OCI-LY1 (cell line): ENCODE measurements at regions not wholly inside any gene's neighbourhood (a gene's known extent, or its start where the extent isn't known, plus 50 kb on each side); places are given as distances from the start of the nearest gene placed in this dataset.

Source experiments
- H2AFZ ChIP-seq: fragments of 200-600 bp; sonication (generic), shearing (Covaris generic); 2 replicates; pipeline ENCODE4 v1.6.0; 2014; ENCODE audit warnings: antibody characterized with exemption, mild to moderate bottlenecking, low read length
- H3F3A ChIP-seq: fragments of 200-600 bp; sonication (generic), shearing (Covaris generic); 2 replicates; pipeline ENCODE4 v1.6.0; 2014; ENCODE audit warnings: mild to moderate bottlenecking, antibody characterized with exemption, low read length, moderate library complexity; ENCODE audit not compliant: insufficient read depth
- H3K27ac ChIP-seq: fragments of 200-600 bp; sonication (generic); 2 replicates; pipeline ENCODE4 v1.5.1; 2014; ENCODE audit warnings: low read length, mixed run types, mild to moderate bottlenecking, low read depth; ENCODE audit not compliant: poor library complexity, severe bottlenecking
- H3K27me3 ChIP-seq: fragments of 200-600 bp; sonication (generic); 2 replicates; pipeline ENCODE4 v1.6.0; 2014; ENCODE audit warnings: antibody characterized with exemption, mild to moderate bottlenecking, low read length, moderate library complexity; ENCODE audit not compliant: insufficient read depth
- H3K36me3 ChIP-seq: fragments of 200-600 bp; sonication (generic); 2 replicates; pipeline ENCODE4 v1.6.1; 2014; ENCODE audit warnings: mild to moderate bottlenecking, antibody characterized with exemption, low read length, moderate library complexity, mixed read lengths; ENCODE audit not compliant: insufficient read depth
- H3K4me1 ChIP-seq: fragments of 200-600 bp; sonication (generic); 2 replicates; pipeline ENCODE4 v1.5.1; 2014; ENCODE audit warnings: mild to moderate bottlenecking, low read length, moderate library complexity; ENCODE audit not compliant: insufficient read depth, severe bottlenecking
- H3K4me2 ChIP-seq: fragments of 200-600 bp; sonication (generic), shearing (Covaris generic); 2 replicates; pipeline ENCODE4 v1.6.1; 2014; ENCODE audit warnings: low read length
- H3K4me3 ChIP-seq: fragments of 200-600 bp; sonication (generic); 2 replicates; pipeline ENCODE4 v1.5.1; 2014; ENCODE audit warnings: low read length, low read depth, mild to moderate bottlenecking, mixed read lengths; ENCODE audit not compliant: poor library complexity, severe bottlenecking
- H3K79me2 ChIP-seq: fragments of 200-600 bp; shearing (Covaris generic); 2 replicates; pipeline ENCODE4 v1.6.1; 2016; ENCODE audit warnings: mixed run types, low read length, mixed read lengths; ENCODE audit not compliant: insufficient read depth
- H3K9ac ChIP-seq: fragments of 200-600 bp; sonication (generic), shearing (Covaris generic); 2 replicates; pipeline ENCODE4 v1.6.1; 2014; ENCODE audit warnings: mild to moderate bottlenecking, low read length, mixed read lengths
- H3K9me2 ChIP-seq: fragments of 200-600 bp; sonication (generic), shearing (Covaris generic); 2 replicates; pipeline ENCODE4 v1.6.1; 2014; ENCODE audit warnings: low read depth, mild to moderate bottlenecking, low read length, mixed read lengths
- H3K9me3 ChIP-seq: fragments of 200-600 bp; shearing (Covaris generic); 2 replicates; pipeline ENCODE4 v1.6.1; 2014; ENCODE audit warnings: low read length, mixed read lengths
- H4K20me1 ChIP-seq: fragments of 200-600 bp; sonication (generic), shearing (Covaris generic); 2 replicates; pipeline ENCODE4 v1.6.0; 2016; ENCODE audit warnings: mild to moderate bottlenecking, low read length; ENCODE audit not compliant: insufficient read depth
- EZH2 ChIP-seq: fragments of 200-600 bp; sonication (generic), shearing (Covaris generic); IDR thresholded peaks from 2 replicates; pipeline ENCODE4 v1.8.0; 2017; ENCODE audit warnings: borderline replicate concordance, mixed run types, mild to moderate bottlenecking, antibody characterized with exemption, low read length, moderate library complexity, mixed read lengths
- TF ChIP-seq, protein P1 (sequence below): fragments of 200-600 bp; sonication (generic), shearing (Covaris generic); IDR thresholded peaks from 2 replicates; pipeline ENCODE4 v1.5.1; 2017; ENCODE audit warnings: mild to moderate bottlenecking, antibody characterized with exemption, low read length, moderate library complexity, mixed read lengths

DNA sequence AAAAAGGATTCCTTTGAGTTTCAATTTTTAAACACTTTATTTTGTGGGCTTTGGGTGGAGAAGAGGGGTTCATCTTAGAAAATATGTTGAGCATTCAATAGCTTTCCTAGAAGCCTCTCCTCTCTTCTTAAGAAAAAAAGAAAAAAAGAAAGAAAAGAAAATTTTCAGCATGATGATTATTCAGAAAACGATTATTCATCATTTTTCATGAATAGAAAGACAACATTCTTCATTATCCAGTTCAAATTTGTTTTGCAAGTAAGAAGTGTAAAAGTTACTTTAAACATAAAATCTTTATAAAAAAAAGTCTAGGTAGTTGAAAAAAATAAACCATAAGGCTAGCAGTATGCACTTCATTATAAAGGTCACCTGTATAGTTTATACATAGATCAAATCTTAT is 636.5 kb downstream of the IRX1 start:
- H3K36me3 ChIP-seq, result no peaks in the 10 kb centered on the region
- no peak overlapping the region for H3K4me3 ChIP-seq
- H4K20me1 ChIP-seq, result no peaks in the 10 kb centered on the region
- H2AFZ ChIP-seq, result no peak overlapping the region
- no peaks in the 10 kb centered on the region for H3K9me2 ChIP-seq
- H3K79me2 ChIP-seq, result no peaks in the 10 kb centered on the region
- 0 out of 2 replicates have a peak, but pooled peaks cover 3% of the 10 kb centered on the region for H3K9me3 ChIP-seq
- no peak overlapping the region for H3K9ac ChIP-seq
- H3K4me1 ChIP-seq, result no peaks in the 10 kb centered on the region
- H3K4me2 ChIP-seq, result no peak overlapping the region
- H3F3A ChIP-seq, result no peaks in the 10 kb centered on the region
- TF ChIP-seq, protein P1, sequence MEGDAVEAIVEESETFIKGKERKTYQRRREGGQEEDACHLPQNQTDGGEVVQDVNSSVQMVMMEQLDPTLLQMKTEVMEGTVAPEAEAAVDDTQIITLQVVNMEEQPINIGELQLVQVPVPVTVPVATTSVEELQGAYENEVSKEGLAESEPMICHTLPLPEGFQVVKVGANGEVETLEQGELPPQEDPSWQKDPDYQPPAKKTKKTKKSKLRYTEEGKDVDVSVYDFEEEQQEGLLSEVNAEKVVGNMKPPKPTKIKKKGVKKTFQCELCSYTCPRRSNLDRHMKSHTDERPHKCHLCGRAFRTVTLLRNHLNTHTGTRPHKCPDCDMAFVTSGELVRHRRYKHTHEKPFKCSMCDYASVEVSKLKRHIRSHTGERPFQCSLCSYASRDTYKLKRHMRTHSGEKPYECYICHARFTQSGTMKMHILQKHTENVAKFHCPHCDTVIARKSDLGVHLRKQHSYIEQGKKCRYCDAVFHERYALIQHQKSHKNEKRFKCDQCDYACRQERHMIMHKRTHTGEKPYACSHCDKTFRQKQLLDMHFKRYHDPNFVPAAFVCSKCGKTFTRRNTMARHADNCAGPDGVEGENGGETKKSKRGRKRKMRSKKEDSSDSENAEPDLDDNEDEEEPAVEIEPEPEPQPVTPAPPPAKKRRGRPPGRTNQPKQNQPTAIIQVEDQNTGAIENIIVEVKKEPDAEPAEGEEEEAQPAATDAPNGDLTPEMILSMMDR, result no peak
- no peak for TF ChIP-seq EZH2
- H3K27ac ChIP-seq, result no peak overlapping the region
- H3K27me3 ChIP-seq, result no peaks in the 10 kb centered on the region; the same call in 1 of the 2 replicates

DNA sequence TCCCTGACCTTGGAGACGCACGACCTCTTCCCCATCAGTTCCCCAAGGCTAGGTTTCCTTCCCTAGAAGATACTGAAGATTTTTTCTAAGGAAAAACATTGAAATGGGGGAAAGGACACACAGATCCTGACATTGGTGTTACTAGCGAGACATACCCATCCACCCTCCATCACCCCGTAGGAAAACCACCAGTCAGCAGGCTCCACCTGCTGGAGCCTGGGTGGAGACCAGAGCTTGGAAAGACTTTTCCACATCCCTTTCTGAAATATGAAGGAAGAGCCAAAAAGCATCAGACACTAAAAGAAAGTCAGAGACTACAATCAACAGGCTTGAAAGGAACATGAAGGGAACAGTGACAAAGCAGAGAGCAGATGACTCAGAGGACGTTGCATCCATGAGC is 638.0 kb downstream of the IRX1 start:
- no peaks in the 10 kb centered on the region for H3K4me1 ChIP-seq
- no peaks in the 10 kb centered on the region for H3K9me2 ChIP-seq
- no peak overlapping the region for H3K27ac ChIP-seq
- H3K9me3 ChIP-seq, result 0 out of 2 replicates have a peak, but pooled peaks cover 3% of the 10 kb centered on the region
- no peak overlapping the region for H3K4me3 ChIP-seq
- no peaks in the 10 kb centered on the region for H3F3A ChIP-seq
- H3K79me2 ChIP-seq, result no peaks in the 10 kb centered on the region
- no peak overlapping the region for H2AFZ ChIP-seq
- no peaks in the 10 kb centered on the region; the same call in 1 of the 2 replicates for H3K27me3 ChIP-seq
- TF ChIP-seq, protein P1, result no peak
- no peak overlapping the region for H3K4me2 ChIP-seq
- H3K36me3 ChIP-seq, result no peaks in the 10 kb centered on the region
- no peaks in the 10 kb centered on the region for H4K20me1 ChIP-seq
- H3K9ac ChIP-seq, result no peak overlapping the region

DNA sequence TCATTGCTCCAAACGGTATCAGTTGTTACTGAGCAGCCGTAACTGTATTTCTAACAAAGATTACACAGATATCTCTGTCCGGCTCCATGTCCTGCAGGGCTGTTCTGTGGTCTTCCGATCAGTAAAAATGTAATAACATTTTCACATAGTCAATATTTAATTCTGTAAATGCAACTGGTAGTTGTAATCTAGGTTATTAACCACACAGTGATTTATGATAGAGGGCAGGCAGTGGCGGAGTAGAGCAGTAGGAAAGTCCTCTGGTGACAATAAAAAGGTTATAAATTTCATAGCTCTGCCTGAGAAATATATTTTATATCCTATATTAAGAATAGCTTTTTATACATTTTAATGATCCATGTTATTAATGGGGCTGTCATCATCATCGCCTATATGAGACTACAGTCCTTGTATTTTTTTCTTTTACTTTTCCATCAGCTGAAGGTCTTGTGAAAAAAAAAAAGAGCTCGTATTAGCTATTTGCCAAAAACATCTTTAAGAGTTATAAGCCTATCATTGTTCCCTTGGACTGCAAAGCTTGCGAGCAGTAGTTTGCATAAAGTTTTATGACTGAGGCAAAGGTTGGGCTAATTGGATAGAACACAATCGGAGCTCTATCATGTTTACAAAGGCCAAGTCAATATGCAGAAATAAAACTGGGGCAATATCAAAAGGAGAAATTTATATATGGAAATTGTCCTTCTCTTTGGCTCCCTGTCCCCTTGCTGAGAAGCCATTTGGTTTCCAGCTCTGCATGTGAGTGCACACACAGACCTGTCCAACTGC is 648.0 kb downstream of the IRX1 start:
- Histone ChIP-seq H3K9me3 (no peaks in the 10 kb centered on the region), H2AFZ (no peak overlapping the region), H3F3A (no peaks in the 10 kb centered on the region), H3K27me3 (0 out of 2 replicates have a peak, but pooled peaks cover 3% of the 10 kb centered on the region), H4K20me1 (no peaks in the 10 kb centered on the region), H3K36me3 (no peaks in the 10 kb centered on the region), H3K4me3 (no peak overlapping the region), H3K9me2 (no peaks in the 10 kb centered on the region), H3K79me2 (no peaks in the 10 kb centered on the region), H3K27ac (no peak overlapping the region), H3K4me1 (no peaks in the 10 kb centered on the region), H3K4me2 (no peak overlapping the region), H3K9ac (no peak overlapping the region)
- TF ChIP-seq, protein P1, result no peak
- TF ChIP-seq EZH2, result no peak
